ENCODE measurements at regions not wholly inside any gene's neighbourhood (a gene's known extent, or its start where the extent isn't known, plus 50 kb on each side); places are given as distances from the start of the nearest gene placed in this dataset.

- ATAC-seq (no peak), DNase-seq (ENCODE audit: low spot score) (no peak)
- Histone ChIP-seq H3K9me2 (ENCODE audit: insufficient read depth) (no peaks in the 10 kb centered on the region), H4K20me1 (replicated peaks; ENCODE audit: insufficient read depth) (0 out of 2 replicates have a peak, but pooled peaks cover 3% of the 10 kb centered on the region), H3K27me3 (ENCODE audit: insufficient read depth) (no peaks in the 10 kb centered on the region), H3F3A (replicated peaks; ENCODE audit: low read depth) (no peaks in the 10 kb centered on the region), H3K36me3 (ENCODE audit: insufficient read depth) (no peaks in the 10 kb centered on the region), H3K4me3 (no peak overlapping the region), H2AFZ (no peak overlapping the region), H3K4me2 (no peak overlapping the region), H3K79me2 (replicated peaks; ENCODE audit: insufficient read depth) (no peaks in the 10 kb centered on the region), H3K4me1 (ENCODE audit: insufficient read depth) (no peaks in the 10 kb centered on the region), H3K27ac (ENCODE audit: low read depth) (no peak overlapping the region)
- peaks cover 11% of the 10 kb centered on the region for H3K27me3 Mint-ChIP-seq (ENCODE audit: insufficient read depth, low read depth, poor library complexity)
- no peak overlapping the region for H3K4me3 Mint-ChIP-seq
- H3K36me3 Mint-ChIP-seq (ENCODE audit: low read depth), result no peaks in the 10 kb centered on the region
- TF ChIP-seq, protein P1, sequence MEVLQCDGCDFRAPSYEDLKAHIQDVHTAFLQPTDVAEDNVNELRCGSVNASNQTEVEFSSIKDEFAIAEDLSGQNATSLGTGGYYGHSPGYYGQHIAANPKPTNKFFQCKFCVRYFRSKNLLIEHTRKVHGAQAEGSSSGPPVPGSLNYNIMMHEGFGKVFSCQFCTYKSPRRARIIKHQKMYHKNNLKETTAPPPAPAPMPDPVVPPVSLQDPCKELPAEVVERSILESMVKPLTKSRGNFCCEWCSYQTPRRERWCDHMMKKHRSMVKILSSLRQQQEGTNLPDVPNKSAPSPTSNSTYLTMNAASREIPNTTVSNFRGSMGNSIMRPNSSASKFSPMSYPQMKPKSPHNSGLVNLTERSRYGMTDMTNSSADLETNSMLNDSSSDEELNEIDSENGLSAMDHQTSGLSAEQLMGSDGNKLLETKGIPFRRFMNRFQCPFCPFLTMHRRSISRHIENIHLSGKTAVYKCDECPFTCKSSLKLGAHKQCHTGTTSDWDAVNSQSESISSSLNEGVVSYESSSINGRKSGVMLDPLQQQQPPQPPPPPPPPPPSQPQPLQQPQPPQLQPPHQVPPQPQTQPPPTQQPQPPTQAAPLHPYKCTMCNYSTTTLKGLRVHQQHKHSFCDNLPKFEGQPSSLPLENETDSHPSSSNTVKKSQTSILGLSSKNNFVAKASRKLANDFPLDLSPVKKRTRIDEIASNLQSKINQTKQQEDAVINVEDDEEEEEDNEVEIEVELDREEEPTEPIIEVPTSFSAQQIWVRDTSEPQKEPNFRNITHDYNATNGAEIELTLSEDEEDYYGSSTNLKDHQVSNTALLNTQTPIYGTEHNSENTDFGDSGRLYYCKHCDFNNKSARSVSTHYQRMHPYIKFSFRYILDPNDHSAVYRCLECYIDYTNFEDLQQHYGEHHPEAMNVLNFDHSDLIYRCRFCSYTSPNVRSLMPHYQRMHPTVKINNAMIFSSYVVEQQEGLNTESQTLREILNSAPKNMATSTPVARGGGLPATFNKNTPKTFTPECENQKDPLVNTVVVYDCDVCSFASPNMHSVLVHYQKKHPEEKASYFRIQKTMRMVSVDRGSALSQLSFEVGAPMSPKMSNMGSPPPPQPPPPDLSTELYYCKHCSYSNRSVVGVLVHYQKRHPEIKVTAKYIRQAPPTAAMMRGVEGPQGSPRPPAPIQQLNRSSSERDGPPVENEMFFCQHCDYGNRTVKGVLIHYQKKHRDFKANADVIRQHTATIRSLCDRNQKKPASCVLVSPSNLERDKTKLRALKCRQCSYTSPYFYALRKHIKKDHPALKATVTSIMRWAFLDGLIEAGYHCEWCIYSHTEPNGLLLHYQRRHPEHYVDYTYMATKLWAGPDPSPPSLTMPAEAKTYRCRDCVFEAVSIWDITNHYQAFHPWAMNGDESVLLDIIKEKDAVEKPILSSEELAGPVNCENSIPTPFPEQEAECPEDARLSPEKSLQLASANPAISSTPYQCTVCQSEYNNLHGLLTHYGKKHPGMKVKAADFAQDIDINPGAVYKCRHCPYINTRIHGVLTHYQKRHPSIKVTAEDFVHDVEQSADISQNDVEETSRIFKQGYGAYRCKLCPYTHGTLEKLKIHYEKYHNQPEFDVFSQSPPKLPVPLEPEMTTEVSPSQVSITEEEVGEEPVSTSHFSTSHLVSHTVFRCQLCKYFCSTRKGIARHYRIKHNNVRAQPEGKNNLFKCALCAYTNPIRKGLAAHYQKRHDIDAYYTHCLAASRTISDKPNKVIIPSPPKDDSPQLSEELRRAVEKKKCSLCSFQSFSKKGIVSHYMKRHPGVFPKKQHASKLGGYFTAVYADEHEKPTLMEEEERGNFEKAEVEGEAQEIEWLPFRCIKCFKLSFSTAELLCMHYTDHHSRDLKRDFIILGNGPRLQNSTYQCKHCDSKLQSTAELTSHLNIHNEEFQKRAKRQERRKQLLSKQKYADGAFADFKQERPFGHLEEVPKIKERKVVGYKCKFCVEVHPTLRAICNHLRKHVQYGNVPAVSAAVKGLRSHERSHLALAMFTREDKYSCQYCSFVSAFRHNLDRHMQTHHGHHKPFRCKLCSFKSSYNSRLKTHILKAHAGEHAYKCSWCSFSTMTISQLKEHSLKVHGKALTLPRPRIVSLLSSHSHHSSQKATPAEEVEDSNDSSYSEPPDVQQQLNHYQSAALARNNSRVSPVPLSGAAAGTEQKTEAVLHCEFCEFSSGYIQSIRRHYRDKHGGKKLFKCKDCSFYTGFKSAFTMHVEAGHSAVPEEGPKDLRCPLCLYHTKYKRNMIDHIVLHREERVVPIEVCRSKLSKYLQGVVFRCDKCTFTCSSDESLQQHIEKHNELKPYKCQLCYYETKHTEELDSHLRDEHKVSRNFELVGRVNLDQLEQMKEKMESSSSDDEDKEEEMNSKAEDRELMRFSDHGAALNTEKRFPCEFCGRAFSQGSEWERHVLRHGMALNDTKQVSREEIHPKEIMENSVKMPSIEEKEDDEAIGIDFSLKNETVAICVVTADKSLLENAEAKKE (CRISPR knock-in tag; IDR thresholded peaks at IDR 0.05), result no peak
- TF ChIP-seq ZNF114 (CRISPR knock-in tag; IDR thresholded peaks at IDR 0.05) (no peak), REST (IDR thresholded peaks at IDR 0.05; ENCODE audit: unreplicated experiment) (no peak), EZH2phosphoT487 (IDR thresholded peaks at IDR 0.05; ENCODE audit: unreplicated experiment) (no peak), EZH2 (IDR thresholded peaks at IDR 0.05; ENCODE audit: low read depth, unreplicated experiment) (no peak), STAT1 (IDR thresholded peaks at IDR 0.05; ENCODE audit: unreplicated experiment) (no peak), CREB1 (CRISPR knock-in tag; IDR thresholded peaks at IDR 0.05; ENCODE audit: low read depth) (no peak), POLR2AphosphoS5 (IDR thresholded peaks at IDR 0.05; ENCODE audit: low read depth) (no peak), ETS1 (IDR thresholded peaks at IDR 0.05) (no peak), JUNB (IDR thresholded peaks at IDR 0.05; ENCODE audit: unreplicated experiment) (no peak), NANOG (IDR thresholded peaks at IDR 0.05; ENCODE audit: borderline replicate concordance) (no peak), ZNF331 (CRISPR knock-in tag; IDR thresholded peaks at IDR 0.05; ENCODE audit: low read depth) (no peak)
- TF ChIP-seq, protein P2, sequence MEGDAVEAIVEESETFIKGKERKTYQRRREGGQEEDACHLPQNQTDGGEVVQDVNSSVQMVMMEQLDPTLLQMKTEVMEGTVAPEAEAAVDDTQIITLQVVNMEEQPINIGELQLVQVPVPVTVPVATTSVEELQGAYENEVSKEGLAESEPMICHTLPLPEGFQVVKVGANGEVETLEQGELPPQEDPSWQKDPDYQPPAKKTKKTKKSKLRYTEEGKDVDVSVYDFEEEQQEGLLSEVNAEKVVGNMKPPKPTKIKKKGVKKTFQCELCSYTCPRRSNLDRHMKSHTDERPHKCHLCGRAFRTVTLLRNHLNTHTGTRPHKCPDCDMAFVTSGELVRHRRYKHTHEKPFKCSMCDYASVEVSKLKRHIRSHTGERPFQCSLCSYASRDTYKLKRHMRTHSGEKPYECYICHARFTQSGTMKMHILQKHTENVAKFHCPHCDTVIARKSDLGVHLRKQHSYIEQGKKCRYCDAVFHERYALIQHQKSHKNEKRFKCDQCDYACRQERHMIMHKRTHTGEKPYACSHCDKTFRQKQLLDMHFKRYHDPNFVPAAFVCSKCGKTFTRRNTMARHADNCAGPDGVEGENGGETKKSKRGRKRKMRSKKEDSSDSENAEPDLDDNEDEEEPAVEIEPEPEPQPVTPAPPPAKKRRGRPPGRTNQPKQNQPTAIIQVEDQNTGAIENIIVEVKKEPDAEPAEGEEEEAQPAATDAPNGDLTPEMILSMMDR (conservative IDR thresholded peaks at IDR 0.05; ENCODE audit: low read depth in 2 of 2), result no peak
- H3K4me1 Mint-ChIP-seq, result peaks cover 2% of the 10 kb centered on the region; the same call in 2 of the 3 replicates
- H3K27ac Mint-ChIP-seq, result no peak overlapping the region
- no peaks in the 10 kb centered on the region for H3K9me3 Mint-ChIP-seq
Observed at GRCh38 chr2:120488531-120488930, 142.6 kb downstream of the INHBB start.
